ENCODE measurements at regions not wholly inside any gene's neighbourhood (a gene's known extent, or its start where the extent isn't known, plus 50 kb on each side); places are given as distances from the start of the nearest gene placed in this dataset.

DNA sequence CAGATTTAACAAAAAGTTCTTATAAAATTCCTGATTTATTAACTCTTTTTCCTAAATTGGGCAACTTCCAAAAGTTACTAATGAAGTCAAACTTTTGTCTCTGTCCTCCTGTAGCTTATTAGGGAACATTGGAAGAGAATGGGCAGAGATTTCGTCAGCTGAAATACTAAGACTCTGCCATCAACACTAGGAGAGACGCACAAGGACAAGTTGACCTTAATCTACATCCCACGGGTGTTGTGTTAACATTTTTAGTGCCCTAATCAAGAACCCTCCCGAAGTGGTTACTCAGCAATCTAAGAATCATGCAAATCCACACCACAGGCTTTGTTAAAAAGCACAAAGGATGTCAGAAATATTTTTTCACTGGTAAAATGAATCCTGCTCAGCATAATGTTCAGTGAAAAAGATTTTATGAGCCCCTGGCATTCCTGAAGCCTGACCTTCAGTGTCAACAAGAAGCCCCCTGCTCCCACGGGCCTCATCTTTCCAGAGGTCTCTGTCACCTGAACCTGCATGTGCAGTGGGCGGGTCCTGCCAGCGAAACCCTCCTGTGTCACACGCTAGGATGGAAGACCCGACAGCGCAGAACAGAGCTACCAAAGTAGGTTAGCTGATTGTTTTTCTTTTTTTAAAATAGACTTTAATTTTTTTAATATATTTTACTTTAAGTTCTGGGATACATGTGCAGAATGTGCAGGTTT, 70.6 kb upstream of the AKR1E2 start:
- H3K4me3 ChIP-seq (ENCODE audit: low read depth, low read length) = no peak overlapping the region
- TF ChIP-seq, protein P1, sequence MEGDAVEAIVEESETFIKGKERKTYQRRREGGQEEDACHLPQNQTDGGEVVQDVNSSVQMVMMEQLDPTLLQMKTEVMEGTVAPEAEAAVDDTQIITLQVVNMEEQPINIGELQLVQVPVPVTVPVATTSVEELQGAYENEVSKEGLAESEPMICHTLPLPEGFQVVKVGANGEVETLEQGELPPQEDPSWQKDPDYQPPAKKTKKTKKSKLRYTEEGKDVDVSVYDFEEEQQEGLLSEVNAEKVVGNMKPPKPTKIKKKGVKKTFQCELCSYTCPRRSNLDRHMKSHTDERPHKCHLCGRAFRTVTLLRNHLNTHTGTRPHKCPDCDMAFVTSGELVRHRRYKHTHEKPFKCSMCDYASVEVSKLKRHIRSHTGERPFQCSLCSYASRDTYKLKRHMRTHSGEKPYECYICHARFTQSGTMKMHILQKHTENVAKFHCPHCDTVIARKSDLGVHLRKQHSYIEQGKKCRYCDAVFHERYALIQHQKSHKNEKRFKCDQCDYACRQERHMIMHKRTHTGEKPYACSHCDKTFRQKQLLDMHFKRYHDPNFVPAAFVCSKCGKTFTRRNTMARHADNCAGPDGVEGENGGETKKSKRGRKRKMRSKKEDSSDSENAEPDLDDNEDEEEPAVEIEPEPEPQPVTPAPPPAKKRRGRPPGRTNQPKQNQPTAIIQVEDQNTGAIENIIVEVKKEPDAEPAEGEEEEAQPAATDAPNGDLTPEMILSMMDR (IDR thresholded peaks at IDR 0.05; ENCODE audit: insufficient read depth, low read length, missing control alignments) = no peak
- no peak for DNase-seq (ENCODE audit: low read depth, low spot score)
- POLR2A ChIA-PET = interaction anchor here (0.6 kb wide), 1 partner anchor 514 kb away, joined by 3 read pairs; no protein-coding TSS in a partner anchor
- CTCF ChIA-PET = interaction anchor here (1.1 kb wide), 1 partner anchor 12 kb away, joined by 7 read pairs; no protein-coding TSS in a partner anchor

DNA sequence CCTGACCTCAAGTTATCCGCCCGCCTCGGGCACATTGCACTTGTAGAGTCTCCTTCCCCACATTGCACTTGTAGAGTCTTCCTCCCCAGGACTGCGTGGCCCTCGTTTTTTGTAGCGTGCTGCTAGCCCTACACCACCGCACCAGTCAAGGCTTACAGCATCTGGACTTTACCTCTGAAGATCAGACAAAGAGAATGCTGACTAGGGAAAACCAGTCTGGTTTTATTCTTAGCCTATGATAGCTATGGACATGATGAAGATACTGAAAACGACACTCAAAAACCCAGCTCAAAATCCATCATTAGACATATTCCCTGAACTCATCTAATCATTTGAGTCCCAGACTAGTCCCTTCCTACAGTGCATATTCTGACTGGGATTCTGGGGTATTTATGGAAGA, 71.9 kb upstream of the AKR1E2 start:
- POLR2A ChIA-PET = no interaction called here
- no peak for DNase-seq (ENCODE audit: low read depth, low spot score)
- TF ChIP-seq, protein P1 (IDR thresholded peaks at IDR 0.05; ENCODE audit: insufficient read depth, low read length, missing control alignments) = no peak
- CTCF ChIA-PET = interaction anchor here (1.0 kb wide), 1 partner anchor 13 kb away, joined by 3 read pairs; no protein-coding TSS in a partner anchor
- no peak overlapping the region for H3K4me3 ChIP-seq (ENCODE audit: low read depth, low read length)

DNA sequence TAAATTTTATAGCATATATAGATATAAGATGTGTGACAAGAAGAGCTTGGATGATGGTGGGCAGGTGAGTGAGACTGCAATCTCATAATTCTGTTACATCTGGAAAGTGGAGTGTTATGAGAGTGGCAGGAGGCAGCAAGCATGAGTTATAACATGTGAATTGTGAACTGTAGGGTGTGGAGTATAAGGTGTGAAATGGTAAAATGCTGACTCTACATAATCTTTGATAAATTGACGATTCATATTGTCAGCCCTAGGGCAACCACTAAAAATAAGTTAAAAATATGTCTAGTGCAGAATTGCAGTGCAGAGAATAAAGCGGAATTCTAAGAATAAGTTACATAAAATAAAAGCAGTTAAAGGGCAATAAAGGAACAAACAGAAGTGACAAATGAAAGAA, 74.8 kb upstream of the AKR1E2 start:
- DNase-seq (ENCODE audit: low read depth, low spot score) = no peak
- H3K4me3 ChIP-seq (ENCODE audit: low read depth, low read length) = no peak overlapping the region
- TF ChIP-seq, protein P1 (IDR thresholded peaks at IDR 0.05; ENCODE audit: insufficient read depth, low read length, missing control alignments) = no peak
- ChIA-PET POLR2A (no interaction called here), CTCF (interaction anchor here (1.2 to 1.5 kb wide), 2 partner anchors 15 to 1558 kb away, joined by 3 to 4 read pairs; no protein-coding TSS in a partner anchor)

DNA sequence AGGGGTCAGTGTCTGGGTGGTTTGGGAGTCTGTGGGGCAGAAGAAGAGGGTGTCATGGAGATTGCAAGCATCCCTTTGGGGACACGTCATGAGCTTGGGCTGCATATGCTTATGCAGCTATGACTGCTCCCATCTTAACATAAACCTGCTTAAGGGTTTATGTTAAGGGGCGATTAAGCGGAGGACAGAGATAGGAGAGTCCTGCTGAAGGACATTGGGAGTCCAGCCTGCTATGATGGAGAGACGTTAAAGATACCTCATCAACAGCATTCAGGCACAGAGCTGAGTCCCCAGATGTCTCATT, 76.8 kb upstream of the AKR1E2 start:
- DNase-seq (ENCODE audit: low read depth, low spot score) = no peak
- ChIA-PET CTCF (no interaction called here), POLR2A (no interaction called here)
- H3K4me3 ChIP-seq (ENCODE audit: low read depth, low read length) = no peak overlapping the region
- TF ChIP-seq, protein P1 (IDR thresholded peaks at IDR 0.05; ENCODE audit: insufficient read depth, low read length, missing control alignments) = no peak

DNA sequence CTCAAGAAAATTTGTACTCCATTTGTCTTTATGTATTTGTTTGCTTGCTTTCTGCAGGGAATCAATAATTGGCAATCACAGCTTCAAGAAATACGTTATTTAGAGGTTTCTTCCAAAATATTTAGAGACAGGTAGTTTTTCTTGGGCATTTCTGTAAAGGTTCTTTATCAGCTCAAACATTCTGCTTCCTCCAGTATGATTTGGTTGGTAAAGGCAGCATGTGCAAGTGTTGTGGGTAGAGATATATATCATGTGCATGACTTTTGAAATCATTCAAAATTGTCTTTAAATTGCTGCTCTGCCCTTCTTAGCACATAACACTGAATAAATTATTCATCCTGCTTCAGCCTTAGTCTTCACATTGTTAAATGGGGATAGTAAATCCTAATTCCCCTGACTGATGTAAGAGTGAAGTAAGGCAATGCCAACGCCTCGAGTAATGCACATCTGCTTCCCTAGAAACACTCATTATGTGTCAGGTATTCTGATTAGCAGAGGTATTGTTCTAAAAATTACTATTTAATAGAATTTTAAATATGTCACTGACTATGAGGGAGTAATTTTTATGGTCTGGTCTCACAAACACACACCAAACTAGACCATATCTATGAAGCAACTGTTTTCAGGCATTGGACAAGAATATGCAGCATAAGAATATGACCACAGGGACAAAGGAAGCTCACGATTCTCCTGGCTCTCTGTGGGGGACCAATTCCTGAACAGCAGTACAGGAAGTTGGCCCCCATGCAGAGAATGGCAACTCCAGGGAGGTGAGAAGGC, 77.3 kb upstream of the AKR1E2 start:
- POLR2A ChIA-PET = no interaction called here
- TF ChIP-seq, protein P1 (IDR thresholded peaks at IDR 0.05; ENCODE audit: insufficient read depth, low read length, missing control alignments) = no peak
- no peak for DNase-seq (ENCODE audit: low read depth, low spot score)
- H3K4me3 ChIP-seq (ENCODE audit: low read depth, low read length) = no peak overlapping the region
- CTCF ChIA-PET = no interaction called here

DNA sequence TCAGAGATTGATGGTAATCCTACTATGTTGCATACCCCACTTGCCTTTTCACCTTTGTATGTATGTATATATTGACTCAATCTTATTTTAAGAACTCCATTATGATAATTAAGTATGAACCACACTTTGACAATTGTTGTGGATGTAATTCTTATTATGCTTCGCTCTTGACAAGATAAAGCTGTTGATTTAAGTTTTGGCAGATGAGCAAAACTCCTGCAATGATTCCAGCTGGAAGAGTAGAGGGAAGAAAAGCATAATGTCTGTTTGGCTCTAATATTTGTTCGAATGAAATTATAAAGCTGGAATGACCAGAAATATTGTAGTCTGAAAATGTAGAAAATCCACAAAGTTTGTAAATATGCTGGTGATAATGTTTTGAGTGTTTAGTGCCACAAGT, 83.8 kb upstream of the AKR1E2 start:
- DNase-seq (ENCODE audit: low read depth, low spot score) = no peak
- no peak overlapping the region for H3K4me3 ChIP-seq (ENCODE audit: low read depth, low read length)
- POLR2A ChIA-PET = no interaction called here
- TF ChIP-seq, protein P1 (IDR thresholded peaks at IDR 0.05; ENCODE audit: insufficient read depth, low read length, missing control alignments) = no peak
- CTCF ChIA-PET = no interaction called here

All from AG04449 (cell line).